GM19455 (cell line): ENCODE measurements at regions not wholly inside any gene's neighbourhood (a gene's known extent, or its start where the extent isn't known, plus 50 kb on each side); places are given as distances from the start of the nearest gene placed in this dataset.
"Not testable (repeated sequence)": the region's sequence is repeated elsewhere in the genome, so short reads cannot be mapped to it uniquely, and the experiment has no call there.

Source experiments
- ATAC-seq: cut with Tn5 transposase; IDR thresholded peaks from one replicate; pipeline ENCODE4 v1.9.1; 2021; ENCODE audit not compliant: unreplicated experiment

DNA sequence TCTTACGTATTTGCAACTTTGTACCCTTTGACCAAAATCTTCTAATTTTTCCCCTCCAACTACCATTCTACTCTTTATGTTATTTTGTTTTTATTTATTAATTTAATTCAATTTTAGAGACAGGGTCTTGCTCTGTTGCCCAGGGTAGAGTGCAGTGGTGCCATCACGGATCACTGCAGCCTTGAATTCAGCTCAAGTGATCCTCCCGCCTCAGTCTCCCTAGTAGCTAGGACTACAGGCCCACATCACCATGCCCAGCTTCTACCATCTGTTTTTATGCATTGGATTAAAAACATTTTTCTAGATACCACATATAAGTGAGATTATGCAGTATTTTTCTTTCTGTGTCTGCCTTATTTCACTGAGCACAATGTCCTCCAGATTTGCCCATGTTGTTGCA, 2912.5 kb downstream of the RPIA start:
- not testable (repeated sequence) for ATAC-seq

DNA sequence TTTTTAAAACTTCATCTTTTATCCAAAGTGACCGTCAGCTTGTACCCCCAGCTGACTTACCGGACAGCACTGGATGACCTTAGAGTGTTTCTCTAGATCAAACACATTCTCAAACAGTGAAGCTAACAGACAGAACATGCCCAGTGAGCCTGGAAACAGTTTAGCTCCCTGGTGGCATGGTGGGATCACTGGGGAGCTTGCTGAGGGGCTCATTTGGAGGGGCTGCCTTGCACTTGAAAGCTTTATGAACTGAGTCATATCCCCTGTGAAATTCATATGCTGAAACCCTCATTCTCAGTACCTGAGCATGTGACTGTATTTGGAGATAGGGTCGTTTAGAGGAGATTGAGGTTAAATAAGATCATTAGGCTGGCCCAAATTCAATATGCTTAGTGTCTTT, 2913.2 kb downstream of the RPIA start:
- ATAC-seq = not testable (repeated sequence)

DNA sequence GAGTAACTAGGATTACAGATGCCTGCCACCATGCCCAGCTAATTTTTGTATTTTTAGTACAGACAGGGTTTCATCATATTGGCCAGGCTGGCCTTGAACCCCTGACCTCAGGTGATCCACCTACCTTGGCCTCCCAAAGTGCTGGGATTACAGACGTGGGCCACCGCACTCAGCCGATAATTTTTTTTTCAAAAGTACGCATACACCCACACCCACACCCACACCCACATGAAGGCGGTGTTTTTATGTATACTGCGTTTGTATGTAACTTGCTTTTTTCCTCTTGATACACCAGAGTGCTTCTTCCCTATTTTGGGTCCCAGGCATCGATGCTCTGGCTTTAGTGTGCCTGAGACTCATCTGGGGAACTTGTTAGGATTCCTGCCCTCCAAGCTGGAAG, 2932.3 kb downstream of the RPIA start:
- not testable (repeated sequence) for ATAC-seq

DNA sequence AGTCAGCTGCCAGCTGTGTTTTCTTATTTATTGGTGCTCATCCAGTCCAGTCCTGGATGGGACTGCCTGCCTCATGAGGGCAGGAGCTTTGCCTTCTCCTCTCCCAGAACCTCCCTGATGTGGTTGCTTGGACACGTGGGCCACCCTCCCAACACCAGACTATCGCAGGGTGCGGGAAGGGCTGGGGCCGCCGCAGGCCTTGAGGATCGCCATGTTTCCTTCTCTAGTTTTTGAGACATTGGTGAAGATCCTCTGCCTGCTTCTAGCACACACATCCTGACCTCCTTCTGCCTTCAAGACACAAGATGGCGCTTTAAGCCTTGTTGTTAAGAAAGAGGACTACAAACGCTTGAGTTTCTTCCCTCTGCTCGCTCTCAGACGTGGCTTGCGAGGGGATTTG, 2937.0 kb downstream of the RPIA start:
- not testable (repeated sequence) for ATAC-seq

DNA sequence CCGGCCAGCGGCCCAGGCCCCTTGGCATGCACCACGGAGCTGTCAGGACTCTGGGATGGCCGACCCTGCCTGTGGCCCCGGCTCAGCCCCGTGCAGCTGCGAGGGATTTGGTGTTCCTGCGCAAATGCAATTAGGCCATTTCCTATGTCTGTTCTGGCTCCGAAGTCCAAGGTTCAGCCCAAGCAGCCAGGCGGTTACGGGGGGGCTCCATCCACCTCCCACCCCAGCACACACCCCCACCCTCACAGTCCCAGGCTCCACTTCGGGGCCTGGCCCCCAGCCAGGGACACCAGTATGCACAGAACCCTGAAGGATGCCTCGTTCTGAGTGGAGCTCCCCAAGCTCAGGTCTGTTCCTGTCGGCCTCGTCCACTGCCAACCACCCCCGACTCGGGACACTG, 2965.7 kb downstream of the RPIA start:
- not testable (repeated sequence) for ATAC-seq

DNA sequence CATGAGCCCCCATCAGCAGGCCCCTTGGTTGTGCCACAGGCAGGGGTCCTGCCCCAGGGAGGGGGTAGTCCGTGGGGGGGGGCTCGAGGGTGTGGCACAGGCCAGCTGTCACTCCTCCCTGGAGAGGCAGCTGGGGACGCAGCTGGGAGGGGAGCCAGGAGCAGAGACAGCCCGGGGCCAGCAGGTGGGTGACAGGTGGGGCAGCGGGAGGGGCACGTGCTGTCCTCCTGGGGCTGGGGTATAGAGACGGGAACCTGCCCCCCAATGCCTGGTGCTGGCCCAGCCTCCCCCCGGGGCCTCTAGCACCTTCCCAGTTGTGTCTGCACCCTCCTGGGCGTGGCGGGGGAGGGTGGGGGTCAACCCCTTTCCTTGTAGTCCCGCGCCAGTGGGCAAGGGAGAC, 2966.9 kb downstream of the RPIA start:
- ATAC-seq = not testable (repeated sequence)

DNA sequence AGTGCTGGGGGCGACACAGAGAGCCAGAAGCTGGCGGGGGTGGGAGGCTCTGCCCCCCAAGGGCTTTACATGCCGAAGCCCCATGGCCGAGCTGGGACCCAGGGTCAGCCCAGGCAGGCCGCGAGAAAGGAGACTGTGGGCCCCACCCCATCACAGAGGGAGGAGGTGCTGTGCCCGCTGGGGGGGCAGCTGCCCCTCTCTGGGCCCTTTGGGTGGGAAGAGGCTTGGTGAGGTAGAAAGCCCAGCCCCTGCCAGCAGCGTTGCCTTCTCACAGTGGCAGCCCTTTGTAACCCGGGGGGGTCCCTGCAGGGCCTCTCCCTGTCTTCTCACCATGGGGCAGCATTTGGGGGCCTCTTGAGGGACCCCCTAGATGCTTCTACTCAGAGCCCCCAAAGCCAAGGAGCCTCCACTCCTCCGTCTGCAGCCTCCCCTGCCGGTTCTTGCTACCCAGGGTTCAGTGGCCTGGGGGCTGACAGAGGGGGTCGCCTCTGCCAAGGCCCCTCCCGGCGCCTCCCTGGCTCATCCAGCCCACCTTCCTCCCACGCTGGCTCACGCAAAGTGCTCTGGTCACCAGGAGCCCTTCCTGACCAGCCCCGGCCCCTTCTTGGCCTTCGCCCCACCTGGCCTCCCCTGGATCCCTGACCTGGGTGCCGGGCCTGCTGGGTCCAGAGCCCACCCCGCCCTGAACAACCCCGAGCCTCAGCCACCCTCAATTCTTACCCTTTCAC, 2967.9 kb downstream of the RPIA start:
- not testable (repeated sequence) for ATAC-seq

DNA sequence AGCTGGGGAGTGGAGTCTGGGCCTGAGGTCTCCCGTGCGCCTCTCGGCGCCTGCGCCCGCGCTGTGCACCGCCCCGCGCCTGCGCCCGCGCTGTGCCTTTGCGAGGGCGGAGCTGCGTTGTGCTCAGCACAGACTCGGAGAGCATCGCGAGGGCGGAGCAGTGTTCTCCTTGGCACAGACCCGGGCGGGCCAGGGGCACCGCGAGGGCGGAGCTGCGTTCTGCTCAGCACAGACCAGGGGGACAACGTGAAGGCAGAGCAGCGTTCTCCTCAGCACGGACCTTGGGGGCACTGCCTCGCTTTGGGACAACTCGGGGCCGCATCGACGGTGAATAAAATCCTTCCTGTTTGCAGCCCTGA, 2968.4 kb downstream of the RPIA start:
- ATAC-seq = peak; percentile 100

DNA sequence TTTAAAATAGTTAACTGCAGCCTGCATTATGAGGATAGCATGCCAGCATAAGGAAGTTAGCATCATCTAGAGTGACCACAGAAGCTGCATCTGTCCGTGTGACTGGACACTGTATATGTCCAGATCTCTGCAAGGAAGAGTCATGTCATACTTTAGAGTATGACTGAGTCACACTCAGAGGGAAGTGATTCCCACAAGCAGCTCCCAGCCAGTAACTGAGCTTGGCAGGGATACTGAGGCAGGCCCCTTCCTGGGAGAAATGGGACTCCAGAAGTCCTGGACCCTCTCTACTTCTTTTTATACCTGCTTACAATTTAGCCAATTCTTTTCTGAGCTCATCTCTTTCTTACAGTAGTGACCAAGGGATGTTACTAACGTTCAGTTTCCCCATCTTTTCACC, 2975.9 kb downstream of the RPIA start:
- ATAC-seq = not testable (repeated sequence)

DNA sequence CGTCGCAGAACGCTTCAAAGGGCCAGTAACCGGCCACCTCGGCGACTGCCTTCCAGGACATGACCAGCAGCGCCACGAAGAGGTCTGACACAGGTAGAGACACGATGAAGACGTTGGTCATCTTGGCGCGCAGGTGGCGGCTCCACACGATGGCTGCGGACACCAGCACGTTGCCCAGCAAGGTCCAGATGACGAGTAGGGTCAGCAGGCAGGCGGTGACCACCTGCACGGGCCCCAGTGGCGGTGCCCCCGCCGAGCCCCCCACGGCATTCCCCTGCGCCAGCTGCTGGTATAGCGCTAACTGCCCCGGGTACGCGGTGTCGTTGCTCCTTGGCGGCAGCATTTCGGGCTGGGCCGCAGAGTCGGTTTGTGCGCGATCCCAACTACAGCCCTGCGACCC, 2994.1 kb downstream of the RPIA start:
- ATAC-seq = not testable (repeated sequence)

DNA sequence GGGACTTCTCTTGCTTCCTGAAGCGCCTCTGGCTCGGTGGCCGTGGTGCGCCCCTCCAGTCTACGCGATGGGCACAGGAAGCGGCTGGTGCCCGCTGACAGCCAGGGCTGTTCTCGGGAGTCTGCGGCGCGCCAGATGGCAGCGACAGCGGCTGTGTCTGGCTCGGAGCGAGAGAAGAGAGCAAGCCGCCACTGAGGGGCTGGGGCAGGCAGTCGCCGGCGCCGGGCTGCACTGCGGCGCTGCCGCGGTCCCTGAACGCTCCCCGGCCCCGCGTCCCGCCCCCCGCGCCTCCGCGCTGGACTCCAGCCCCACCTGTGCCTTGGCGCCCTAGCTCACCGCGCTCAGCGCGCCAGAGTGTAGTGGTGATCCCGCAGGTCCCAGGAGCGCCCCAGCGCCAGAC, 2994.6 kb downstream of the RPIA start:
- not testable (repeated sequence) for ATAC-seq
